GM21717 (cell line): ENCODE measurements at regions not wholly inside any gene's neighbourhood (a gene's known extent, or its start where the extent isn't known, plus 50 kb on each side); places are given as distances from the start of the nearest gene placed in this dataset.
"Not testable (repeated sequence)": the region's sequence is repeated elsewhere in the genome, so short reads cannot be mapped to it uniquely, and the experiment has no call there.

Experiments
- ATAC-seq: cut with Tn5 transposase; IDR thresholded peaks from one replicate; pipeline ENCODE4 v1.9.1; 2021; ENCODE audit warnings: mild to moderate bottlenecking, moderate library complexity; ENCODE audit not compliant: unreplicated experiment

GRCh38 chr12:17369556-17369955, 720.4 kb downstream of the RERGL start:
- ATAC-seq: no peak

GRCh38 chr12:17361224-17361623, 728.8 kb downstream of the RERGL start:
- ATAC-seq: no peak

GRCh38 chr12:17358835-17359234, 731.2 kb downstream of the RERGL start:
- no peak for ATAC-seq

GRCh38 chr12:17357396-17357795, 732.6 kb downstream of the RERGL start:
- no peak for ATAC-seq

GRCh38 chr12:17352164-17352563, 737.8 kb downstream of the RERGL start:
- no peak for ATAC-seq

- ATAC-seq: no peak
Measured at GRCh38 chr12:17348311-17348710, 741.7 kb downstream of the RERGL start.

- ATAC-seq: no peak
Measured at GRCh38 chr12:17344649-17345048, 738.7 kb upstream of the LMO3 start.

GRCh38 chr12:17342381-17342961, 736.5 kb upstream of the LMO3 start:
- ATAC-seq: no peak

- no peak for ATAC-seq
Measured at GRCh38 chr12:17335487-17335886, 729.5 kb upstream of the LMO3 start.

- ATAC-seq: no peak
Measured at GRCh38 chr12:17334784-17335183, 728.8 kb upstream of the LMO3 start.

GRCh38 chr12:17333287-17333686, 727.3 kb upstream of the LMO3 start:
- ATAC-seq: no peak

GRCh38 chr12:17326649-17327048, 720.7 kb upstream of the LMO3 start:
- ATAC-seq: no peak

GRCh38 chr12:17322090-17322489, 716.1 kb upstream of the LMO3 start:
- no peak for ATAC-seq

- no peak for ATAC-seq
Measured at GRCh38 chr12:17304503-17305347, 698.8 kb upstream of the LMO3 start.

- no peak for ATAC-seq
Measured at GRCh38 chr12:17302001-17302400, 696.0 kb upstream of the LMO3 start.

GRCh38 chr12:17301544-17301943, 695.6 kb upstream of the LMO3 start:
- ATAC-seq: no peak

- ATAC-seq: no peak
Measured at GRCh38 chr12:17296882-17297281, 690.9 kb upstream of the LMO3 start.

GRCh38 chr12:17286874-17287273, 680.9 kb upstream of the LMO3 start:
- no peak for ATAC-seq

- ATAC-seq: no peak
Measured at GRCh38 chr12:17284873-17285272, 678.9 kb upstream of the LMO3 start.

- no peak for ATAC-seq
Measured at GRCh38 chr12:17283563-17283962, 677.6 kb upstream of the LMO3 start.

GRCh38 chr12:17282169-17282568, 676.2 kb upstream of the LMO3 start:
- ATAC-seq: not testable (repeated sequence)

- no peak for ATAC-seq
Measured at GRCh38 chr12:17278946-17279345, 673.0 kb upstream of the LMO3 start.

- no peak for ATAC-seq
Measured at GRCh38 chr12:17276196-17276595, 670.2 kb upstream of the LMO3 start.
